ENCODE measurements at regions not wholly inside any gene's neighbourhood (a gene's known extent, or its start where the extent isn't known, plus 50 kb on each side); places are given as distances from the start of the nearest gene placed in this dataset.

- DNase-seq (ENCODE audit: low read depth, low spot score) (no peak), ATAC-seq (no peak)
- Histone ChIP-seq H4K20me1 (ENCODE audit: insufficient read depth) (no peaks in the 10 kb centered on the region), H3K9me3 (ENCODE audit: control insufficient read depth in 1 of 2, insufficient read depth in 1 of 2, low read depth in 1 of 2, low read length in 2 of 2) (no peaks in the 10 kb centered on the region), H3K36me3 (ENCODE audit: control insufficient read depth in 1 of 2, insufficient read depth in 2 of 2, low read length in 2 of 2) (no peaks in the 10 kb centered on the region), H3K27ac (ENCODE audit: low read depth, low read length) (no peak overlapping the region), H2AFZ (ENCODE audit: low read depth, low read length, poor library complexity, severe bottlenecking) (no peak overlapping the region), H3K4me1 (ENCODE audit: control insufficient read depth in 1 of 2, insufficient read depth in 2 of 2, low read length in 2 of 2) (no peaks in the 10 kb centered on the region), H3K4me3 (replicated peaks in 1 of 2; ENCODE audit: low read depth in 1 of 2, low read length in 2 of 2) (no peak overlapping the region), H3K4me2 (ENCODE audit: low read length) (no peak overlapping the region), H3K9me2 (ENCODE audit: insufficient read depth) (no peaks in the 10 kb centered on the region), H3K27me3 (ENCODE audit: insufficient read depth, low read length) (no peaks in the 10 kb centered on the region), H3K79me2 (ENCODE audit: insufficient read depth, low read length) (no peaks in the 10 kb centered on the region), H3K9ac (ENCODE audit: low read length) (no peak overlapping the region)
- POLR2A ChIA-PET = no interaction called here
- RAD21 ChIA-PET (ENCODE audit: low non-redundant PET in 1 of 2, low total read pairs in 2 of 2, uncharacterized antibody in 2 of 2, unreplicated experiment in 2 of 2) = no interaction called here
- no TSS peak for BruUV-seq (replicated peaks)
- CTCF ChIA-PET = no interaction called here
- intact Hi-C loops (cut with micrococcal nuclease) = no loop called here
- TF ChIP-seq EZH2phosphoT487 (IDR thresholded peaks at IDR 0.05; ENCODE audit: borderline replicate concordance) (no peak), POLR2AphosphoS5 (IDR thresholded peaks at IDR 0.05; ENCODE audit: low read depth, low read length) (no peak), CEBPB (IDR thresholded peaks at IDR 0.05; ENCODE audit: low read depth) (no peak)
Observed at GRCh38 chr1:78231477-78231876, 185.7 kb downstream of the GIPC2 start.

DNA sequence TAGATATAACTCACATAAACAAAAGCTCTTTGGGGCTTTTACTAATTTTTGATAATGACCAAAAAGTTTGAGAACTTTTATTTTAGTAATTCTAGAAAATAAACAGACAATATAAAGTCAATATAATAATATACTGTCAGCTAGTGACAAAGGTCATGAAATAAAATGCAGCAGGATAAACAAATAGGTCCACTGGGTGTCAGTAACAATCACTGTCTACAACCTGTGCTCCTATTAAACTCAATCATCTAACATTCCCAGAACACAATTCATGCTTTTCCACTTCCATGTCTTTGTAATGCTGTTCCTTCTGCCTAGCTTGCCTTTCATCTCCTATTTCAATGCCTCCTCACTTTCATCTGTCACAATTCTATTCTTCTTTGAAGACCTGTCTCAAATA is 186.1 kb downstream of the GIPC2 start:
- H4K20me1 ChIP-seq (ENCODE audit: insufficient read depth) = no peaks in the 10 kb centered on the region
- no peaks in the 10 kb centered on the region for H3K36me3 ChIP-seq (ENCODE audit: control insufficient read depth in 1 of 2, insufficient read depth in 2 of 2, low read length in 2 of 2)
- no peak overlapping the region for H3K9ac ChIP-seq (ENCODE audit: low read length)
- H3K4me1 ChIP-seq (ENCODE audit: control insufficient read depth in 1 of 2, insufficient read depth in 2 of 2, low read length in 2 of 2) = peaks cover 0 to under 1% of the 10 kb centered on the region in 2 experiments; a peak in 1 of 4 replicates
- RAD21 ChIA-PET (ENCODE audit: low non-redundant PET in 1 of 2, low total read pairs in 2 of 2, uncharacterized antibody in 2 of 2, unreplicated experiment in 2 of 2) = no interaction called here
- no peaks in the 10 kb centered on the region for H3K27me3 ChIP-seq (ENCODE audit: insufficient read depth, low read length)
- H2AFZ ChIP-seq (ENCODE audit: low read depth, low read length, poor library complexity, severe bottlenecking) = no peak overlapping the region
- CTCF ChIA-PET = interaction anchor here (1.0 kb wide), 1 partner anchor 44 kb away, joined by 3 read pairs; no protein-coding TSS in a partner anchor
- TF ChIP-seq EZH2 (IDR thresholded peaks at IDR 0.05) = no peak
- no peak for TF ChIP-seq EZH2phosphoT487 (IDR thresholded peaks at IDR 0.05; ENCODE audit: borderline replicate concordance)
- TF ChIP-seq RAD21 (IDR thresholded peaks at IDR 0.05; ENCODE audit: low read depth) = no peak
- TF ChIP-seq, protein P1, sequence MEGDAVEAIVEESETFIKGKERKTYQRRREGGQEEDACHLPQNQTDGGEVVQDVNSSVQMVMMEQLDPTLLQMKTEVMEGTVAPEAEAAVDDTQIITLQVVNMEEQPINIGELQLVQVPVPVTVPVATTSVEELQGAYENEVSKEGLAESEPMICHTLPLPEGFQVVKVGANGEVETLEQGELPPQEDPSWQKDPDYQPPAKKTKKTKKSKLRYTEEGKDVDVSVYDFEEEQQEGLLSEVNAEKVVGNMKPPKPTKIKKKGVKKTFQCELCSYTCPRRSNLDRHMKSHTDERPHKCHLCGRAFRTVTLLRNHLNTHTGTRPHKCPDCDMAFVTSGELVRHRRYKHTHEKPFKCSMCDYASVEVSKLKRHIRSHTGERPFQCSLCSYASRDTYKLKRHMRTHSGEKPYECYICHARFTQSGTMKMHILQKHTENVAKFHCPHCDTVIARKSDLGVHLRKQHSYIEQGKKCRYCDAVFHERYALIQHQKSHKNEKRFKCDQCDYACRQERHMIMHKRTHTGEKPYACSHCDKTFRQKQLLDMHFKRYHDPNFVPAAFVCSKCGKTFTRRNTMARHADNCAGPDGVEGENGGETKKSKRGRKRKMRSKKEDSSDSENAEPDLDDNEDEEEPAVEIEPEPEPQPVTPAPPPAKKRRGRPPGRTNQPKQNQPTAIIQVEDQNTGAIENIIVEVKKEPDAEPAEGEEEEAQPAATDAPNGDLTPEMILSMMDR (IDR thresholded peaks at IDR 0.05 in 2 of 3, conservative IDR thresholded peaks at IDR 0.05 in 1 of 3; ENCODE audit: borderline replicate concordance in 1 of 3, insufficient read depth in 1 of 3, low read depth in 2 of 3, low read length in 2 of 3) = no peak
- TF ChIP-seq REST (IDR thresholded peaks at IDR 0.05; ENCODE audit: low read depth) = no peak
- TF ChIP-seq EGR1 (IDR thresholded peaks at IDR 0.05; ENCODE audit: low read depth) = no peak
- no peak overlapping the region for H3K4me3 ChIP-seq (replicated peaks in 1 of 2; ENCODE audit: low read depth in 1 of 2, low read length in 2 of 2)
- no peaks in the 10 kb centered on the region for H3K9me3 ChIP-seq (ENCODE audit: control insufficient read depth in 1 of 2, insufficient read depth in 1 of 2, low read depth in 1 of 2, low read length in 2 of 2)
- no peak overlapping the region for H3K4me2 ChIP-seq (ENCODE audit: low read length)
- no peaks in the 10 kb centered on the region for H3K79me2 ChIP-seq (ENCODE audit: insufficient read depth, low read length)
- POLR2A ChIA-PET = no interaction called here
- no TSS peak for BruUV-seq (replicated peaks)
- intact Hi-C loops (cut with micrococcal nuclease) = no loop called here
- H3K9me2 ChIP-seq (ENCODE audit: insufficient read depth) = no peaks in the 10 kb centered on the region
- DNase-seq (ENCODE audit: low read depth, low spot score) (no peak), ATAC-seq (no peak)
- H3K27ac ChIP-seq (ENCODE audit: low read depth, low read length) = no peak overlapping the region

Data from HCT116 (cell line).